AG09319 (cell line): ENCODE measurements at regions not wholly inside any gene's neighbourhood (a gene's known extent, or its start where the extent isn't known, plus 50 kb on each side); places are given as distances from the start of the nearest gene placed in this dataset.

Experiments
- DNase-seq: peaks from one replicate; pipeline ENCODE4 v3.0.0-alpha.2; 2010; ENCODE audit warnings: low read depth; ENCODE audit errors: extremely low read depth
- CTCF ChIP-seq: IDR thresholded peaks from 2 replicates; pipeline ENCODE4 v1.5.1; 2011; ENCODE audit warnings: low read depth, mild to moderate bottlenecking, inconsistent platforms, low read length, moderate library complexity

- no peak for TF ChIP-seq CTCF
- no peak for DNase-seq
Observed at GRCh38 chr2:145548479-145548878, 1028.6 kb upstream of the ZEB2 start.

DNA sequence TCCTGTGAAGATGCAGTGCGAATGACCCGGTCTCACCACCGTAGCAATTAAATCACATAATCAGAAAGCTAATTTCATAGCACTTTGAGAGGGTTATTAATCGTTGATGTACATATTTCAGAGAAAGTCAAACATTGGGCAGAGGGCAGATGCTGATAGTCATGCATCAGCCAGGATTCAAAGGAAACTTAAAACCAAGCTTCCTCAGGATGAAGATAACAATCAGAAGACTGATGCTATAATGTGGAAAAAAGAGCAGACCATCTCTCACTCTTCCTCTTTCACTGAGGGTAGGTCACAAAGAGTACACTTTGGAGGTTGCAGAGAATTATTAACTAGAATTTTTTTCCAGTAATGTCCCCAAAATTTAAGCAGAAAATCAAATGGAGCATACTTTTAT, 1027.7 kb upstream of the ZEB2 start:
- no peak for TF ChIP-seq CTCF
- DNase-seq, result no peak

DNA sequence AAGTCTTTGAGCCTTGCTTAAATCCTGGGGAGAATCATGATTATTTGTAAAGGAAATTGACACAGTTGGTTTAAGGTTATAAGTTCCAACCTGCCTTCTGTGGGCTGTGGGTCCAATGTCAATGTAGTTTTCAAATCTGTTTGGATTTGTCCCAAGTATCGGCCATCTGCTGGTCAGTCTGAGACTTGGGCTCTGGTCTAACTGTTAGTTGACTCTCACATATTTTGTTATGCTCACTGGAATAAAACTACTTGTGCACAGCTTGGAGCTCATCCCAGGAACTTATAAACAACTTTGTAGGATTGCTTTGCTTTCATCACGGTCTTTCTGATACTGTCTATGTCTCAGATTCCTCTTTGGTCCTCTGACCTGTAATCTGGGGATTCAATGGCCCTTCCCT, 1026.2 kb upstream of the ZEB2 start:
- TF ChIP-seq CTCF, result peak; percentile 40
- peak; percentile 12 for DNase-seq

- DNase-seq, result no peak
- no peak for TF ChIP-seq CTCF
Observed at GRCh38 chr2:145543856-145544255, 1023.9 kb upstream of the ZEB2 start.

DNA sequence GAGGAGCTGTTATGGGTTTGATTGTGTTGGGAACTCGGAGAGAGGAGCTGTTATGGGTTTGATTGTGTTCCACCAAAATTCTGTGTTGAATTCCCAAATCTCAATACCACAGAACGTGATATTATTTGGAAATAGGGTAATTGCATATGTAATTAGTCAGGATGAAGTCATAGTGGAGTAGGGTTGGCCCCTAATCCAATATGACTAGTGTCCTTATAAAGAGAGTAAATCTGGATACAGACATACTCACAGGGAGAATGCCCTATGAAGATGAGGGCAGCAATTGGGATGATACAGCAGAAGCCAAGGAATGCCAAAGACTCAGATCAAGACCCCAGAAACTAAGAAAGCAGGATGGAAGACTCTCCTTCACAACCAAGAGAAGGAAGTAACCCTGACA, 1023.2 kb upstream of the ZEB2 start:
- TF ChIP-seq CTCF, result no peak
- DNase-seq, result no peak

DNA sequence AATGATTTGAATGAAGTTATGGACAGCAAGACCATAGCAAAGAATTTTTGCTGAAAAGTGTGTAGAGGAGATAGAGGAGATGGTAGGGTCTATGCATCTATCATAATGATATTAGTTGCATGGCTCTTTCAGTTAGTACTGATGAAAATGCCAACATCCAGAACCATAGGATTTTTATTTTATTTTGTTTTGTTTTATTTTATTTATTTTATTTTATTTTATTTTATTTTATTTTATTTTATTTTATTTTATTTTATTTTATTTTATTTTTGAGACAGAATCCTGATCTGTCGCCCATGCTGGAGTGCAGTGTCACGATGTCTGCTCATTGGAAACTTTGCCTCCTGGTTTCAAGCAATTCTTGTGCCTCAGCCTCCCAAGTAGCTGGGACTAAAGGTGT, 1021.1 kb upstream of the ZEB2 start:
- TF ChIP-seq CTCF, result no peak
- no peak for DNase-seq

GRCh38 chr2:145538661-145539350, 1018.9 kb upstream of the ZEB2 start:
- no peak for DNase-seq
- no peak for TF ChIP-seq CTCF
